Ovary (tissue), 3 donors: ENCODE measurements at regions not wholly inside any gene's neighbourhood (a gene's known extent, or its start where the extent isn't known, plus 50 kb on each side); places are given as distances from the start of the nearest gene placed in this dataset.

Experiments
- EP300 ChIP-seq: sonication (generic); formaldehyde crosslinking; IDR thresholded peaks from one replicate; pipeline ENCODE4 v1.6.1; 2017; ENCODE audit warnings: antibody characterized with exemption
- POLR2A ChIP-seq: fragments of 450-650 bp; IDR thresholded peaks from one replicate; pipeline ENCODE4 v1.6.1; 2017; ENCODE audit warnings: antibody characterized with exemption, mild to moderate bottlenecking, moderate library complexity
- TF ChIP-seq, protein P1 (sequence below), 3 donors: fragments of 450-650 bp in 2 of 3; fragments of 200-600 bp in 1 of 3; IDR thresholded peaks; one replicate each; pipeline versions ENCODE4 v1.5.1 to v1.8.0; 2016 to 2022; ENCODE audit warnings: antibody characterized with exemption in 3 of 3, mild to moderate bottlenecking in 1 of 3
- donor health status: DM: no; HTN: no; CAD: no.

DNA sequence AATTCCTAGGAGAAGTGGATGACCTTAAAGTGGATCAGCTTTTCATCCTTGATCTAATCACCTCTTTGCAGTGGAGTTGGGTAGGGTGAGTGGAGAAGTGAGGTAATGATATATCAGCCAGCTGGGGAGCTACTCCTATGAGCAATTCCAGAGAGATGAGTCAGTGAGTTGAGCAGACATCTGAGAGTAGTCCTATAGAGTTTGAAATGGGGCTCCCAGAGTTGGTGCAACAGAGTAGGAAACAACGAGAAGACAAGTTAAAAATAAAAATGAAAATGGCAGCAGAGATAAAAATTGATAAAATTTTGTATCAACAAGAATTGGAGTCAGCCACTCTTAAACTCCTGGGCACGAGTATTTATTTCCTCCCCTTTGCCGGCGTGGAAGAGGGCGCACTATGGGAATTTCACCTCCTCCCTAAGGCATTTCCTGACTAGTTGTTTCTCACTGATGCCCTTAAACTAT lies 150.8 kb upstream of the DPH6 start:
- TF ChIP-seq, protein P1, sequence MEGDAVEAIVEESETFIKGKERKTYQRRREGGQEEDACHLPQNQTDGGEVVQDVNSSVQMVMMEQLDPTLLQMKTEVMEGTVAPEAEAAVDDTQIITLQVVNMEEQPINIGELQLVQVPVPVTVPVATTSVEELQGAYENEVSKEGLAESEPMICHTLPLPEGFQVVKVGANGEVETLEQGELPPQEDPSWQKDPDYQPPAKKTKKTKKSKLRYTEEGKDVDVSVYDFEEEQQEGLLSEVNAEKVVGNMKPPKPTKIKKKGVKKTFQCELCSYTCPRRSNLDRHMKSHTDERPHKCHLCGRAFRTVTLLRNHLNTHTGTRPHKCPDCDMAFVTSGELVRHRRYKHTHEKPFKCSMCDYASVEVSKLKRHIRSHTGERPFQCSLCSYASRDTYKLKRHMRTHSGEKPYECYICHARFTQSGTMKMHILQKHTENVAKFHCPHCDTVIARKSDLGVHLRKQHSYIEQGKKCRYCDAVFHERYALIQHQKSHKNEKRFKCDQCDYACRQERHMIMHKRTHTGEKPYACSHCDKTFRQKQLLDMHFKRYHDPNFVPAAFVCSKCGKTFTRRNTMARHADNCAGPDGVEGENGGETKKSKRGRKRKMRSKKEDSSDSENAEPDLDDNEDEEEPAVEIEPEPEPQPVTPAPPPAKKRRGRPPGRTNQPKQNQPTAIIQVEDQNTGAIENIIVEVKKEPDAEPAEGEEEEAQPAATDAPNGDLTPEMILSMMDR (IDR thresholded peaks at IDR 0.05), result no peak
- TF ChIP-seq POLR2A, result no peak
- TF ChIP-seq EP300, result no peak
